ENCODE measurements at regions not wholly inside any gene's neighbourhood (a gene's known extent, or its start where the extent isn't known, plus 50 kb on each side); places are given as distances from the start of the nearest gene placed in this dataset.

DNA sequence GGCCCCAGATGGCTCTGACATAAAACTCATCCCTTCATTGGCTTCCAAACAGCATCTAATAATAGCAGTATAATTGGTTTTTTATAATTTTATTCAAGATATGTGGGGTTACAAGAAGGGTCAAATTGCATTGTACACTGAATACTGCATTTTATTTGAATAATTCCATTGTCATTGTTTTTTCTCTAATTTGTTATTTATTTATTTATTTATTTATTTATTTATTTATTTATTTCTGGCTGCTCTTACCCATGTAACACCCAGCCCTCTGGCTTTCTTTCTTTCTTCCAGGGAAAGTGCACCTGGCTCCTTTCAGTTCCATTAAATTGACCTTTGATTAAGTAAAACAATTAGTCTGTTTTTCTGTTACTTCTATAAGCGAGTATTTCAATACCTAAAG lies 210.1 kb downstream of the CDH9 start:
- DNase-seq: no peak

DNA sequence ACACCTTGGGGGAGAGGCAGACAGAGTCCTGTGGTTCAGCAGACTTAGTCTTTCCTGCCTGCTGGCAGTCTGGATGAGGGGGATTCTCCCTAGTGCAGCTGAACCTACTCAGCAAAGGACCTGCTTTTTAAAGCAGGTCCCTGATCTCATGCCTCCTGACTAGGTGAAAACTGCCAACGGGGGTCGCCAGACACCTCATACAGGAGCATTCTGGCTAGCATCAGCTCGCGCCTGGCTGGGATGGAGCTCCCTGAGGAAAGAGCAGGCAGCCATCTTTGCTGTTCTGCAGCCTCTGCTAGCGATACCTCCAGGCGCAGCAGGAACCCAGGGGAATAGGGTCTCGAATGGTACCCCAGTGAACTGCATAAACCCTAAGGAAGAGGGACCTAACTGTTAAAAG lies 225.2 kb downstream of the CDH9 start:
- no peak for DNase-seq

DNA sequence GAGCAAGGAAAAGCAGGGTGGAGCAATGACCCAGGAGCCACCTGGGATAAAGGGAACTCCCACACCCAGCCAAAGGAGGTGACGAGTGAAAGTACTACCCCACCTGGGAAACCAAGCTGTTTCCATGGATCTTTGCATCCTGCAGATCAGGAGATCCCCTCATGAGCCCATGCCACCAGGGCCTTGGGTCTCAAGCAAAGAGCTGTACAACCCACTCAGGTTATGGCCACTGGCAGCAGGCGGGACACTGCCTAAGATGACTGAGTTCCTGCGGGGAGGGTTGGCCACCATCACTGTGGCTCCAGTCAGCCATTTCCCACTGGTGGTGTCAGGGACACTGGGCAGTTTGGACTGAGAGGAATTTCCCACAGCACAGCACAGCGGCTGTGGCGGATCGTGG lies 225.7 kb downstream of the CDH9 start:
- DNase-seq: no peak

DNA sequence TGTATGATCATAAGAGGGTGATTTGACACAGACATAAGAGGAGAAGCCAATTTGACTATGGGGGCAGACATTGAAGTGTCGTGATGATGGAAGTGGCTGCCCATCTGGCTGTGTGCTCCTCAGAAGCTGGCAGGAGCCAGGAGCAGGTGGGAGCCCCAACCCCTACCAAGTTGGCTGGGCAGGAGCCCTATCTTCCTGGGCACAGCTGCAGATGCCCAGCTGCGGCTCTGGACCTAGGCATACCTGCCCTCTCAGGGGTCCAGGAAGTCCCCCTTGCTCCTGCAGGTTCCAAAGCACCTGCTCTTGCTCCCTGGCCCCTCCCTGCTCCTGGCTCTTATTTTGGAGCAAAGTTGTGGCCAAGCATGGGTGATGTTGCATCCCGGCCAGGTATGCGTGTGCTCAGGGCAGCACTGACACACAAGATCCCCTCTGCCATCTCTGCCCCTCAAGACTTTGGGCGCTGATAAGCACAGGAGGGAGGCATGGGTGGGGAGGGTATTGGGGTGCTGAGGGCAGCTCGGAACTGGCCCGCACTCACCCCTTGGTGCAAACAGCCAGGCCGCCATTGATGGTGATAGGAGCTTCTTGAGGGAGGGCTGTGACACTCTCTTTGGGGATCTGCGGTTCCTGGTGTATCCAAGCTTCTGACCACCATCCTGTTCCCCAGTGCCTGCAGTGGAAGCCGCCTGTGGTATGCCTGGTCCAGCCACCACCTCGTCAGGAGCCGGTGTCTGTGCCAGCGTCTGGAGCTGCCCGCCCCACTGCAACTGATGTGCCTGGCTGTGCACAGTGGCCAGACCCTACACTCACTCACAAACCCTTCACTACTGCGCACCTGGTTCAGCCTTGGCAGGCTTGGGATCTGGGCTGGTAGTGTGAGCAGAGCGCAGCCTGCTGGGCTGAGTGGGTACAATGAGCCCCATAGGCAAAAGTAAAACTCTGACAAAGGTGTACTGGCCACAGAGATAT lies 230.9 kb downstream of the CDH9 start:
- no peak for DNase-seq

- no peak for DNase-seq
These were observed 233.3 kb downstream of the CDH9 start for GRCh38 chr5:26805076-26805475.

- DNase-seq: no peak
These were observed 235.4 kb downstream of the CDH9 start for GRCh38 chr5:26802944-26803343.

- no peak for DNase-seq
These were observed 247.0 kb downstream of the CDH9 start for GRCh38 chr5:26791433-26791832.

DNA sequence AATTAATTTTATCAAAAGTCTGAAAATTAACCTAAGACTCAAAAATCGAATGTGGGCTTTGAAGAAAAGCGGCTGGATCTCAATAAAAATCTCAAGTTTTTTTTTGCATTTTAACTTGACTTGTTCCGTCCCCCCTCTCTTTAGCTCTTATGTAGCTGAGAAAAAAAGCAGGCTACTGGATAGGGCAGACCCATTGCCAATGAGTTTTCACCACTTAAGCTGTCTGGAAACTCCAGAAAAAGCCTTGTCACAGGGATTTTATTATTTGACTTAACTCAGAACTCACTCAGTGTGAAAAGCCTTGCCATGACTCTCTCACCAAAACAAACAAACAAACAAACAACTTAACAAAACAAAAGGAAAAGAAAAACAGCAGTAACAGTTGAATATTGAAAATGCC lies 247.4 kb downstream of the CDH9 start:
- peak; percentile 3 for DNase-seq

GRCh38 chr5:26763215-26763614 lies 275.2 kb downstream of the CDH9 start:
- no peak for DNase-seq

DNA sequence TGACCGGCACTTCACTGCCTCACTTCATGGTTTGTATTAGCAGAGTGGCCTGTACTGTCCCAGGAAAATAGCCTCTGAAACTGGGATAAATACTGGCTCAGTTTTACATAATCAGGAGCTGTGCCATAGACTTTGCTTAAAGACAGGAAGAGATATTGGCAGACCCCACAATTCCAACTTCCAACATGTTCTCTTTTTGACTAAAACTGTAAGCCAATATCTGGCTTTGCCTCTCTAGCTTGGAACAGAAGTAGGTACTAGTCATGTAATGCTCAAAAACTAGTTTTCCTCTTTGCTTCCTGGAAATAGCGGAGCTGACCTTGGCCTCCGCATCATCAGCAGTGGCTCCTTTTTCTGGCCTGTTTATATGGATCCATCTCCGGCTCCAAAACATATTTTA lies 276.9 kb downstream of the CDH9 start:
- no peak for DNase-seq

- DNase-seq: peak; percentile 95
These were observed 277.3 kb downstream of the CDH9 start for GRCh38 chr5:26761045-26761444.

DNA sequence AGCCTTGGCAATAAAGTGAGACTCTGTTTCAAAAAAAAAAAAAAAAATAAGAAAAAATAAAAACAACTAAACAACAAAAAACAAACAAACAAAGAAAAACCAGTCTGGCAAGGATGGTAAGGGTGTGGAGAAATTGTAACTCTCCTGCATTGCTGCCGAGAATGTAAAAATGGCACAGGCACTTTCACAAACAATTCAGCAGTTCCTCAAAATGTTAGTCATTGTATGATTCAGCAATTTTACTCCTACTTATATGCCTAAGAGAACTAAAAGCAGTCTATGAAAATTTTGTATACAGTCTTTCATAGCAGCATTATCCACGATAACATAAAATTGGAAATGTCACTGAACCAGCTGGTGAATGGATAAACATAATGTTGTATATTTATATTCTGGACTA lies 280.4 kb downstream of the CDH9 start:
- no peak for DNase-seq

DNA sequence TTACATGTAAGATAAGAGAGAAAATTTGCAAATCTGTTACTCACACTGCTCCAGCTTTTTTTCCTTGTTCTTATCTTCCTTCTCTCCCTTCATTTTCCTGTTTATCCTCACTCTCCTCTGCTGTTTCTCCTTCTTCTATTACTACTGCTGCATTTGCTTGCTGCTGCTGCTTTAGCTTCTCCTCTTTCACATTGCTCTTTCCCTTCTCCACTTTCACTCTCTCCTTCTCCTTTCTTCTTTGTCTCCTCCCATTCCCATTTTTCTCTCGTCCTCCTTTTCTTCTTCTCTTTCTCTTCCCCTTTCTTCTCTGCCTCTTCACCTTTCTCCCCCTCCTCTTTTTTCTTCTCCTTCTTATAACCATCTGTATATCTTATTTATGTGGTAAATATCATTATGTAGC lies 288.6 kb downstream of the CDH9 start:
- no peak for DNase-seq

DNA sequence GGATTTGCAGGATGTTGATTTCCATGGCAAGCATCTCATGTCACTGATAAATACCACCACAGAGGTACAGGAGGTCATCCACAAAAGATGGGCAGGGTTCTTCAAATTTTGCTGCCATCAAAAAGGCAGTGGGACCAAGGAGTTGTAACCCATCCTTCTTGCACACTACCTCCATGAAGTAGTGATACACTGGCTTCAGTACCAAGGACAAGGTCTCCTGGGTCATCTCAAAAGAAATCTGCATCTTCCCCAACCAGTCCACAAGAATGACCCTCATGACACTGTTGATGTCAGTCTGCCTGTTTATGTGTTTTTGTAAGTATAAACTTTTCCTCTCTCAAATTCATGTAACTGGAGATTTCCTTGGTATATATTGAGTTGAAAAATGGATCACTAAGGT lies 298.2 kb downstream of the CDH9 start:
- no peak for DNase-seq

DNA sequence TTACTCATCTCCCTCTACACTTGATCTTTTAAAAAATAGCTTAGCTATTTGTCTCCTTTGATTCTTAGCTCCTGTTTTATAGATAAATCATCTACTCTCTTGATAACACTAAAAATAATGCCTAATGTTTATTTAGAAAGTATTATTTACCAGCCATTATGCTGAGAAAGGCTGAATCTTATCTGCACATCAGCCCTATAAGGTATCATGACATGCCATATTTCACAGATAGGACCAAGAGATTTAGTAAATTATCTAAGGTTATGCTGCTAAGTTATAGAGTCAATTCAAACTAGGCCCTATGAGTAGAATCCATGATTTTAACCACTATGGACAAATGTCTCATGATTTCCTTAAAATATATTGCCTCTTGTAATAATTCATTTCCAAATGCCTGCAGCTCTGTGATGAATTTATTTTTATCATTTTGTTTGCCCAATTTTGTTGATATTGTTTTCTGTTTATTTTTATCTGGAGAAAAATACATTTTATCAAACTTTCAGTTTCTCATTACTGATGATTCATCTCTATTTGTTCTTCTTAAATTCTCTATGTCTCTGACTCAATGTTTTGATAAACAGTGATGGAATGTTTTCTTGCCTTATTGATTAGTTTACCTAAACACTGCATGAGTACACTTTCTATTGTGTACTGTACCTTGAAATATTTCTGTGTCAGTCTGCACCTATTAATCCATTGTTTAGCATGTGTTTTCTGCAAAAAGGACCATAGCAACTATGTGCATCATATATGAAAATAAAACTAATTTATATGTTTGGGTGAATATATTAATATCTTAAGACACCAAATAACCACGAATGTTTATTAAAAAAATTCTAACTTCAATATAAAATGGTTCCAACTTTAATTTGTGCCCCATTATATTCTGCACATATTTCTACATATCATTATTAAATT lies 300.8 kb downstream of the CDH9 start:
- no peak for DNase-seq

- no peak for DNase-seq
These were observed 310.5 kb downstream of the CDH9 start for GRCh38 chr5:26727916-26728315.

DNA sequence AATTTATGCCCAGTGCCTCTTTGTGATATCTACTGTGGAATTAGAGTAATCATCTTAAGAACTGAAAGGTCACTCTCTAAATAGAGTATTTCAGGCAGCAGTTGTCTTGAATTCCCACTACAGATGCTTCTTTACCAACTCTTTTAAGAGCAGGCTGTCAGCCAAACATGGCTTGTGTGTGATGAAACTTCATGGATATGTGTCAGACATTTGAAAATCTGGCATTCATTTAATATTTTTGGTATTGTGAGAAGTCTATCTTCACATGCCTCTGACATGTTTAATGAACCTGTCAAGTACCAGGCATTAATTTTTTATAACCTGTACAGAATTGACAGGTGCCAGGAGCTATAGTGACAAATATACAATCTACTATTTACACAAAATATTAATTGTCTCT lies 318.6 kb downstream of the CDH9 start:
- no peak for DNase-seq

- DNase-seq: peak; percentile 79
These were observed 337.5 kb downstream of the CDH9 start for GRCh38 chr5:26700759-26701384.

DNA sequence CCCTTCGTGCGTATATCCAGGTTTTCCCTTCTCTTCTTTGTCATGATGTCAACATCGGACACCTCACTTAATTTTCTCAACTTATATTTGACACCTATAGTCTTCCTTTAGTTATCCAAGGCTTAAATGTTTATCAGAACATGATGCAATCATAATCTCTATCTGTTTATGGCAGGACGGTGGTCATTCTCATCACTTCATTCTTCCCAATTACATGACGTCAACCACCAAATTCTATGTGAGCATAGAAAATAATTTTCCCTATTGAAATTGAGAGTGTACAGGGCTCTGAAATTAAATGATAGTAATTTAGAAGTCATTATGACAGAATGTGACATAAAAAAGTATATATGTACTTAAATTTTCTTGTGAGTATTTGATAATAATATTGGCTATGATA lies 345.4 kb downstream of the CDH9 start:
- no peak for DNase-seq

- no peak for DNase-seq
These were observed 346.9 kb downstream of the CDH9 start for GRCh38 chr5:26691486-26691885.

DNA sequence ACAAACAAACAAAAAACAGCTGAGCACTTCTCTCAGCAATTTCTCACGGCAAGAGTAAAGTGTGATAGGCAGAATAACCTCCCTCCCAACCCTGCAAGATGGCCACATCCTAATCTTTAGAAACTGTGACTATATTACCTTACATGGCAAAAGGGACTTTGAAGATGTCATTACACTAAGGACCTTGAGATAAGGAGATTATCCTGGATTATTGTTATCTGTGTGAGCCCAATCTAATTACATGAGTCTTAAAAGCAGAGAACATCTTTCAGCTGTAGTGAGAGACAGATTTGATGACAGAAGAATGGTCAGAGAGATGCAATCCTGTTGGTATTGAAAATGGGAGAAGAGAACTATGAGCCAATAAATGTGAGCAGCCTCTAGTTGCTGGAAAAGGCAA lies 347.9 kb downstream of the CDH9 start:
- DNase-seq: peak; percentile 93

GRCh38 chr5:26681861-26682260 lies 356.5 kb downstream of the CDH9 start:
- no peak for DNase-seq

DNA sequence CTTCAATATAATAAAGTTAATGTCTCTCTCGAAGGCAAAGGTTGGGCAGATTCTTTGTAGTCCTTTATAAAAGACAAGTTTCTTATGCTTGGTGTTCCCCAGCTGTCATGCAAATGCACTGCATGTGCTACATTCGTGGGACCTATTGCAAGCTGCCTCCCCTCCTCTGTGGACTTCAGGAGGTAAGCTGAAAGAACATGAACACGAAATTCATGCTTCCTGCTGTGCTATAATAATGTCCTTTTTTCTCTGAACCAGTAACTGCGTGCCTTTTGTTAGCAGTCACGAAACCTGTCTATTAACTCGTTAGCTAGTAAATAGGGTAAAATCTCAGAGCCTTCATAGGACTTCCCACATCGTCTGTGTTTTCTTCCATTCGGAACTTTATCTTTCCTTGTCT lies 363.5 kb downstream of the CDH9 start:
- DNase-seq: no peak
